ENCODE measurements at regions not wholly inside any gene's neighbourhood (a gene's known extent, or its start where the extent isn't known, plus 50 kb on each side); places are given as distances from the start of the nearest gene placed in this dataset.

- H4K20me1 ChIP-seq (ENCODE audit: insufficient read depth, low read length, poor library complexity, severe bottlenecking): no peaks in the 10 kb centered on the region
- H3F3A ChIP-seq (ENCODE audit: low read depth): no peaks in the 10 kb centered on the region
- no peaks in the 10 kb centered on the region for H3K9me2 ChIP-seq (replicated peaks; ENCODE audit: low read depth, low read length)
- no peaks in the 10 kb centered on the region for H3K9me3 ChIP-seq (ENCODE audit: insufficient read depth, low read depth, low read length)
- no peaks in the 10 kb centered on the region for H3K36me3 ChIP-seq (ENCODE audit: insufficient read depth, low read length)
- H3K4me1 ChIP-seq (ENCODE audit: insufficient read depth, low read length, poor library complexity, severe bottlenecking): no peaks in the 10 kb centered on the region
- H3K4me3 ChIP-seq (ENCODE audit: low read length, poor library complexity, severe bottlenecking): no peak overlapping the region
- no peak overlapping the region for H2AFZ ChIP-seq (ENCODE audit: low read length)
- TF ChIP-seq EZH2phosphoT487 (IDR thresholded peaks at IDR 0.05; ENCODE audit: borderline replicate concordance): no peak
- no peak overlapping the region for H3K4me2 ChIP-seq (ENCODE audit: low read depth, low read length, poor library complexity, severe bottlenecking)
- no peak overlapping the region for H3K9ac ChIP-seq (ENCODE audit: low read depth, low read length, poor library complexity, severe bottlenecking)
- H3K79me2 ChIP-seq (ENCODE audit: insufficient read depth, low read length): no peaks in the 10 kb centered on the region
- H3K27me3 ChIP-seq (ENCODE audit: insufficient read depth, low read length, poor library complexity, severe bottlenecking): no peaks in the 10 kb centered on the region
These were observed 85.2 kb upstream of the RTL6 start for GRCh38 chr22:44583061-44583760.

GRCh38 chr22:44582016-44582415 is 84.0 kb upstream of the RTL6 start:
- no peaks in the 10 kb centered on the region for H3K9me3 ChIP-seq (ENCODE audit: insufficient read depth, low read depth, low read length)
- H4K20me1 ChIP-seq (ENCODE audit: insufficient read depth, low read length, poor library complexity, severe bottlenecking): no peaks in the 10 kb centered on the region
- no peaks in the 10 kb centered on the region for H3K27me3 ChIP-seq (ENCODE audit: insufficient read depth, low read length, poor library complexity, severe bottlenecking)
- TF ChIP-seq CTCF (conservative IDR thresholded peaks at IDR 0.05; ENCODE audit: low read length) (no peak), EZH2phosphoT487 (IDR thresholded peaks at IDR 0.05; ENCODE audit: borderline replicate concordance) (no peak)
- H3K36me3 ChIP-seq (ENCODE audit: insufficient read depth, low read length): no peaks in the 10 kb centered on the region
- H3K9ac ChIP-seq (ENCODE audit: low read depth, low read length, poor library complexity, severe bottlenecking): no peak overlapping the region
- H3F3A ChIP-seq (ENCODE audit: low read depth): no peaks in the 10 kb centered on the region
- H3K4me3 ChIP-seq (ENCODE audit: low read length, poor library complexity, severe bottlenecking): no peak overlapping the region
- H3K4me2 ChIP-seq (ENCODE audit: low read depth, low read length, poor library complexity, severe bottlenecking): no peak overlapping the region
- H3K79me2 ChIP-seq (ENCODE audit: insufficient read depth, low read length): no peaks in the 10 kb centered on the region
- H3K9me2 ChIP-seq (replicated peaks; ENCODE audit: low read depth, low read length): no peaks in the 10 kb centered on the region
- no peaks in the 10 kb centered on the region for H3K4me1 ChIP-seq (ENCODE audit: insufficient read depth, low read length, poor library complexity, severe bottlenecking)
- no peak overlapping the region for H2AFZ ChIP-seq (ENCODE audit: low read length)

DNA sequence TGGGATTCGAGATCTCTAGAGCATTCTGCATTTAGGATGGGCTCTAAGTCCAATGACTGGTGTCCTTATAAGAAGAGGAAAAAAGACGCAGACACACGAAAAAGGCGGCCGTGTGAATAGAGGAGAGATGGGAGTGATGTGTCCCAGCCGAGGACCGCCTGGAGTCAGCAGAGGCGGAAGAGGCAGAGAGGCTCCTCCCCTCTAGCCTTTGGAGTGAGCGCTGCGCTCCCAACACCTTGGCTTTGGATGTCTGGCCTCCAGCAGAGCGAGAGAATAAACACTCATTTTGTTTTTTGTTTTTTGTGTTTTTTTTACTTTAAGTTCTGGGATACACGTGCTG is 83.0 kb upstream of the RTL6 start:
- H3K9me2 ChIP-seq (replicated peaks; ENCODE audit: low read depth, low read length): no peaks in the 10 kb centered on the region
- no peaks in the 10 kb centered on the region for H3F3A ChIP-seq (ENCODE audit: low read depth)
- no peaks in the 10 kb centered on the region for H3K4me1 ChIP-seq (ENCODE audit: insufficient read depth, low read length, poor library complexity, severe bottlenecking)
- H4K20me1 ChIP-seq (ENCODE audit: insufficient read depth, low read length, poor library complexity, severe bottlenecking): no peaks in the 10 kb centered on the region
- no peak overlapping the region for H3K4me2 ChIP-seq (ENCODE audit: low read depth, low read length, poor library complexity, severe bottlenecking)
- H3K36me3 ChIP-seq (ENCODE audit: insufficient read depth, low read length): no peaks in the 10 kb centered on the region
- H3K27me3 ChIP-seq (ENCODE audit: insufficient read depth, low read length, poor library complexity, severe bottlenecking): no peaks in the 10 kb centered on the region
- no peak overlapping the region for H2AFZ ChIP-seq (ENCODE audit: low read length)
- H3K9me3 ChIP-seq (ENCODE audit: insufficient read depth, low read depth, low read length): no peaks in the 10 kb centered on the region
- H3K9ac ChIP-seq (ENCODE audit: low read depth, low read length, poor library complexity, severe bottlenecking): no peak overlapping the region
- H3K4me3 ChIP-seq (ENCODE audit: low read length, poor library complexity, severe bottlenecking): no peak overlapping the region
- no peaks in the 10 kb centered on the region for H3K79me2 ChIP-seq (ENCODE audit: insufficient read depth, low read length)
- no peak for TF ChIP-seq CTCF (conservative IDR thresholded peaks at IDR 0.05; ENCODE audit: low read length)
- no peak for TF ChIP-seq EZH2phosphoT487 (IDR thresholded peaks at IDR 0.05; ENCODE audit: borderline replicate concordance)

Measured in Loucy (cell line).